Activated T-helper 17 cell treated with anti-CD3 and anti-CD28 coated beads, Interleukin-2, amount 50 U/mL, for 72 hours (primary cell): ENCODE measurements at regions not wholly inside any gene's neighbourhood (a gene's known extent, or its start where the extent isn't known, plus 50 kb on each side); places are given as distances from the start of the nearest gene placed in this dataset.

Experiments
- ATAC-seq: fragments of 150-1000 bp; cut with Tn5 transposase; replicated peaks from 2 replicates; pipeline ENCODE4 v1.10.0; 2021; ENCODE audit warnings: mild to moderate bottlenecking, moderate library complexity
- H3K27ac Mint-ChIP-seq: one replicate; pipeline ENCODE4 v1.8.0; 2022; ENCODE audit warnings: mixed read lengths
- H3K27me3 Mint-ChIP-seq: one replicate; pipeline ENCODE4 v1.8.0; 2022; ENCODE audit warnings: mixed read lengths
- H3K36me3 Mint-ChIP-seq: one replicate; pipeline ENCODE4 v1.8.0; 2022; ENCODE audit warnings: low read depth, mild to moderate bottlenecking, mixed read lengths
- H3K4me1 Mint-ChIP-seq: one replicate; pipeline ENCODE4 v1.8.0; 2022; ENCODE audit warnings: mixed read lengths
- H3K4me3 Mint-ChIP-seq: one replicate; pipeline ENCODE4 v1.8.0; 2022; ENCODE audit warnings: mild to moderate bottlenecking, mixed read lengths
- H3K9me3 Mint-ChIP-seq: one replicate; pipeline ENCODE4 v1.8.0; 2022; ENCODE audit warnings: mixed read lengths

GRCh38 chr2:183214680-183215079, 90.4 kb downstream of the NUP35 start:
- H3K4me3 Mint-ChIP-seq, result no peak overlapping the region
- H3K27me3 Mint-ChIP-seq, result no peaks in the 10 kb centered on the region
- ATAC-seq, result peak; percentile 66
- H3K9me3 Mint-ChIP-seq, result no peaks in the 10 kb centered on the region
- H3K27ac Mint-ChIP-seq, result no peak overlapping the region
- H3K4me1 Mint-ChIP-seq, result no peaks in the 10 kb centered on the region
- no peaks in the 10 kb centered on the region for H3K36me3 Mint-ChIP-seq

DNA sequence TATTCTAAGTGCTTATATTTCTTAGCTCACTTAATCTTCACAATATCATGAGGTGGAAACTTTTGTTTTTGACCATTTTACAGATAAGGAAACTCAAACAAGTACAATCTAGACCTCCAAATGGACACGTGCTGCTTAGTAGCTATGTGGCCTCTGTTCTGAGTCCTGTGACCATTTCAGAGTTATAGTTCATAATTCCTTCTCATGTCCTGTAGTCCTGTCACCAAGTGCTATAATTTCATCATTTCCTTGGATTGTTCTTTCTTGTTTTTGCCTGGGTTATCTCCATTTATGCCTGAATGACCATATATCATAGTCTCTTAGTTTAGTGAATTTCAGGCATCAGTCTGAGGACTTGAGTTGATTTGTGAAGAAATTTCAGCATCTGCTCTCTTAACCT, 91.7 kb downstream of the NUP35 start:
- Mint-ChIP-seq H3K4me3 (no peak overlapping the region), H3K27ac (no peak overlapping the region), H3K27me3 (no peaks in the 10 kb centered on the region), H3K36me3 (no peaks in the 10 kb centered on the region), H3K9me3 (no peaks in the 10 kb centered on the region), H3K4me1 (no peaks in the 10 kb centered on the region)
- no peak for ATAC-seq

DNA sequence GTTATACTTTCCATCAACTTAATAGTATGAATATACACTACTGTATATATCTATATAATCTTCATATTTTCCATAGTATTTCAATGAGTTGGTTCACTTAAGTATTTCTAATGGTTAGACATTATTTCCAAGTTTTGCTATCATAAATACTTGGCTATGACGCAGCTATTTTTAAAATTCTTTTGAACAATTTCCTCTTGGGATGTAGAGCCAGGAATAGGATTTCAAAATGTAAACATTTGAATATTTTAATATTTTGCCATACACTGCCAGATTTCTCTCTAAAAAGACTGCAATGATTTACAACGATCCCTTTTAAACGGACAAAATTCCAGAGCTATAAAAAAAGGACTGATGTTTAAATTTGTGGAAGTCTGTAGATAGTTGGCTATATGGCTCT, 95.6 kb downstream of the NUP35 start:
- H3K4me3 Mint-ChIP-seq, result no peak overlapping the region

GRCh38 chr2:183222751-183223150, 98.5 kb downstream of the NUP35 start:
- no peak for ATAC-seq
- no peaks in the 10 kb centered on the region for H3K27me3 Mint-ChIP-seq
- no peak overlapping the region for H3K27ac Mint-ChIP-seq
- peaks cover 8% of the 10 kb centered on the region for H3K9me3 Mint-ChIP-seq
- no peaks in the 10 kb centered on the region for H3K36me3 Mint-ChIP-seq
- H3K4me3 Mint-ChIP-seq, result no peak overlapping the region
- no peaks in the 10 kb centered on the region for H3K4me1 Mint-ChIP-seq

More for the DNA sequence above, 95.6 kb downstream of the NUP35 start:
- no peak overlapping the region for H3K27ac Mint-ChIP-seq
- no peaks in the 10 kb centered on the region for H3K36me3 Mint-ChIP-seq
- H3K27me3 Mint-ChIP-seq, result no peaks in the 10 kb centered on the region
- peaks cover 3% of the 10 kb centered on the region for H3K9me3 Mint-ChIP-seq
- ATAC-seq, result no peak
- no peaks in the 10 kb centered on the region for H3K4me1 Mint-ChIP-seq

DNA sequence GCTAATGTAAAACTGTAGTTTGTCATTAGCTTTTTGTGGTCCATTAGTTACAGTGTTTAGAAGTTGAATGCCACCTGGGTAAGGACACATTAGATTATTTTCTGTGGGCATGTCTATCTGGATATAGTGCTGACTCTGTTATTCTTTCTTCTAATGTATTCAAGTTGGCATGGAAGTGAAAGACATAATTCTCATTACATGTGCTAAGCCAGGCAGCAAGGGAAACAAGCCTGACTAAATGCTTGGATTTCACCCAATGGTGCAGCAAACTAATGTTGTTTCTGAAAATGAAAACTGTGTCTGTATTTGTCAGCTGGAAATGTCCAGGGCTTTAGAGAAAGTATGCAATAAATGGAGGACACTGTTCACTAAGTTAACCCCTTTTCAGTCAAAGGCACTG, 100.7 kb downstream of the NUP35 start:
- no peak overlapping the region for H3K4me3 Mint-ChIP-seq

DNA sequence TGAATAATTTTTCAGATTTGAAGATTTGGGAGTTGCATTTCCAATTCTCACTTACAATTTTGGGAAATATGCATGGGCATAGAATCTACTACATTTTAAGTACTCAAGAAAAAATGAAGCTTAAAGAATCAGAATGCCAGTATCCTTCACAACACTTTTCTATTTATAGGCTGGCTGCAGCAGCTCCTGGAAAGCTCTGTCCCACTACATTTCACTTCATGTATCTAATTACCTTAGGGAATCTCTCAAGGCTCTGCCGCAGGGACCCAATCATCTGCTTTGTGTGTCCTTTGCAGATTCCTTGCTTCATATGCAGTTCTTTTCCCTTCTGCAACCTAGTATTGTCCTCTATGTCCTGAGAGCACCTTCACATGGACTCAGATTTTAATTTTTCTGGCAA, 102.9 kb downstream of the NUP35 start:
- no peaks in the 10 kb centered on the region for H3K27me3 Mint-ChIP-seq
- H3K4me1 Mint-ChIP-seq, result no peaks in the 10 kb centered on the region
- no peaks in the 10 kb centered on the region for H3K36me3 Mint-ChIP-seq
- peaks cover 8% of the 10 kb centered on the region for H3K9me3 Mint-ChIP-seq
- H3K4me3 Mint-ChIP-seq, result no peak overlapping the region
- H3K27ac Mint-ChIP-seq, result no peak overlapping the region
- ATAC-seq, result no peak

More for the DNA sequence above, 100.7 kb downstream of the NUP35 start:
- Mint-ChIP-seq H3K9me3 (peaks cover 8% of the 10 kb centered on the region), H3K27me3 (no peaks in the 10 kb centered on the region), H3K4me1 (no peaks in the 10 kb centered on the region), H3K27ac (no peak overlapping the region), H3K36me3 (no peaks in the 10 kb centered on the region)
- ATAC-seq, result no peak

DNA sequence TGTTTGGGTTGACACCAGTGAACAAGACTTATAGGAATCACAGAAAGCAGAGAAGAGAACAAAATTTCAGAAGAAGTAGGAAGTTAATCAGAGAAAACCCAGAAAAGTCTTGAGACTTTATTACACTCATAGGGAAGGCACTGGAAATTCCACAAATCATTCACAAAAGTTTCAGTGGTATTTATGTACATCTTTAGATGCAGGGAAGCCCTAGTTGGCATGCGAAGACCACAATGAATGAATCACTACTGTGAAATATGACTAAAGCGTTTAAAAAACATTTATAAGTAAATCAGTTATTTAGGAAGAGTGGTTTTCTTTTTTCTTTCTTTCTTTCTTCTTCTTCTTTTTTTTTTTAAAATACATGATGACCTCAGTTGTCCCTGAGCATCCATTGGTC, 105.1 kb downstream of the NUP35 start:
- Mint-ChIP-seq H3K4me1 (no peaks in the 10 kb centered on the region), H3K27ac (no peak overlapping the region), H3K27me3 (no peaks in the 10 kb centered on the region), H3K9me3 (peaks cover 5% of the 10 kb centered on the region), H3K4me3 (no peak overlapping the region), H3K36me3 (no peaks in the 10 kb centered on the region)
- ATAC-seq, result peak; percentile 92

- Mint-ChIP-seq H3K36me3 (no peaks in the 10 kb centered on the region), H3K9me3 (no peaks in the 10 kb centered on the region), H3K27me3 (no peaks in the 10 kb centered on the region), H3K4me1 (no peaks in the 10 kb centered on the region), H3K4me3 (no peak overlapping the region), H3K27ac (no peak overlapping the region)
- ATAC-seq, result no peak
These were observed 108.1 kb downstream of the NUP35 start for GRCh38 chr2:183232161-183232865.

GRCh38 chr2:183242937-183243336, 118.7 kb downstream of the NUP35 start:
- Mint-ChIP-seq H3K36me3 (no peaks in the 10 kb centered on the region), H3K27me3 (no peaks in the 10 kb centered on the region), H3K9me3 (no peaks in the 10 kb centered on the region), H3K27ac (no peak overlapping the region), H3K4me3 (no peak overlapping the region), H3K4me1 (no peaks in the 10 kb centered on the region)
- no peak for ATAC-seq

DNA sequence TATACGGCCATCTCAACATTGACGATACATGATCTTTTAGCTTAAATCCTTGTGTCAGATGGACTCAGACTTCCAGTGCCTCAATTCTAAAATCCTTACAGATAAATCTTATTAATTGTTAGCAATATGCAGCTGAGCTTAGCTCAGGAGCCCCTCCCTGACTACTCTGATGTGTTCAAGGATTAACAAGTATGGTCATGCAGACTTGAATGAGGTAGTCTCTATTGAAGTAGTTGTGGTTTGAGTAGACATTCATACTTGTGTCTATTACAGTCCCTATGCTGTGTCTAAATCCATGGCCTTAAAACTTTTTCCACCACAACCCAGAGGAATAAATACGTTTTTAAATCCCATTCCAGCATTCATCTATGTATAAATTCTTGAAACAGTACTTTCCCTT, 119.5 kb downstream of the NUP35 start:
- Mint-ChIP-seq H3K4me3 (no peak overlapping the region), H3K4me1 (no peaks in the 10 kb centered on the region), H3K9me3 (no peaks in the 10 kb centered on the region), H3K36me3 (no peaks in the 10 kb centered on the region), H3K27me3 (no peaks in the 10 kb centered on the region), H3K27ac (no peak overlapping the region)
- no peak for ATAC-seq

DNA sequence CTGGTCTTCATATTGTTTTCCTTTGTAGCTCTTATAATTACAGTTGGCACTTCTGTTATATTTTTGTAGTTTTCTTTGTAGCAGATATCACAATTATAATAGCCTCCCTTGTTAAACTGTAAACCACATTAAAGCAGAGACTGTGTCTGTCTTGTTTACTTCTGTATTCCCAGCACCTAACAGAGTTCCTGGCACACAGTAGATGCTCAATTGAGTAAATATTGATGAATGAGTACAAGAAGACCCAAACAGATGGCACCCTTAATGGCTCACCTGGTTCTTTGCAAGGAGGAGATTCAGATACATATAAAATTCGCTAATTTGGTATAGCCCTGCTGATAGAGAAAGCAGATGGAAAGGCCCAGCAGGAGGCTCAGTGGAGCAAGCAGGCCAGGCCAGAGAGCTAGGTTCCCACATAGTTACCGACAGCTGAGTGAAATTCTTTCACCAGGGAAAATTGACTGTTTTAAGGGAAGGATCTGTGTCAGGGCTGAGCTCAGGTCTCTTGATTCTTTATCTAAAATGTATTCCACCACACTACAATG, 120.1 kb downstream of the NUP35 start:
- ATAC-seq, result no peak
- no peaks in the 10 kb centered on the region for H3K9me3 Mint-ChIP-seq

GRCh38 chr2:183248866-183249567, 124.8 kb downstream of the NUP35 start:
- no peaks in the 10 kb centered on the region for H3K9me3 Mint-ChIP-seq
- H3K27me3 Mint-ChIP-seq, result no peaks in the 10 kb centered on the region
- no peaks in the 10 kb centered on the region for H3K36me3 Mint-ChIP-seq
- no peaks in the 10 kb centered on the region for H3K4me1 Mint-ChIP-seq
- H3K4me3 Mint-ChIP-seq, result no peak overlapping the region
- ATAC-seq, result no peak
- H3K27ac Mint-ChIP-seq, result no peak overlapping the region

More for the DNA sequence above, 120.1 kb downstream of the NUP35 start:
- no peak overlapping the region for H3K4me3 Mint-ChIP-seq
- no peaks in the 10 kb centered on the region for H3K27me3 Mint-ChIP-seq
- H3K36me3 Mint-ChIP-seq, result no peaks in the 10 kb centered on the region
- H3K27ac Mint-ChIP-seq, result no peak overlapping the region
- H3K4me1 Mint-ChIP-seq, result no peaks in the 10 kb centered on the region

DNA sequence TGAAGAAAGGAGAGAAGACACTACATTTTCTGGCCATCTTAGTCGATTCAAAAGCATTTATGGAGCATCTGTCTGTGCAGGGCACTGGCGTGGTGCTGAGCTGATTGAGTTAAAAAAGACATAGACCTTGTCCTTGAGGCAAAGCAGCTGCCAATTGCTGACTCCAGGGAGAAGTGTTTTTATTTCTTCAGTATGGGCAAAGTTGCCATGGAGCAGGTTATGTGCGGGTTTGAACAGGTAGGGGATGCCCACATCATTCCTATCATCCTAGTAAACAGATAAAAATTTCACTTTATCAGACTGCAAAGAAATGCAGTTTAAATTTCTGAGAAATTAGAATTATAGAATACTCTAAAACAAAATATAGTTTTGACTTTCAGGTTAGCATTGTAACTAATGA, 125.8 kb downstream of the NUP35 start:
- Mint-ChIP-seq H3K27me3 (no peaks in the 10 kb centered on the region), H3K9me3 (no peaks in the 10 kb centered on the region), H3K4me1 (no peaks in the 10 kb centered on the region), H3K4me3 (no peak overlapping the region), H3K36me3 (no peaks in the 10 kb centered on the region), H3K27ac (no peak overlapping the region)
- no peak for ATAC-seq

DNA sequence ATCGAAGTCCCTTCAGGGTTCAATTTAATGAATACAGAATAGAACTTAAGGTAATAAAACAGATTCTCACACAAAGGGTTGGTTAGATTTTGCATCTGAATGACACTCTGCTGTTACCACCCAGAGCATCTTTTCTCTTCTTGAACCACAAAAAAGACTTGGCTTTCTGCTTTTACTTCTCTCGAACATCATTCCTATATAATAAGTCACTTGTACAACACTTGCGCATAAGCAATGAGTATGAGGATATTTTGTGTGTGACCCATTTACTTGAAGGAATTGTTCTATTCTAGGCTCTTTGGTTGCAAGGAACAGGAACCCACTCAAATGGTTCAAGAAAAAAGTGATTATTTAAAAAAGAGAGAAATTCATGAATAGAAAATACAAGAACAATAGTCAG, 126.2 kb downstream of the NUP35 start:
- H3K27ac Mint-ChIP-seq, result no peak overlapping the region
- H3K4me3 Mint-ChIP-seq, result no peak overlapping the region

GRCh38 chr2:183253441-183254130, 129.3 kb downstream of the NUP35 start:
- no peak overlapping the region for H3K27ac Mint-ChIP-seq
- no peaks in the 10 kb centered on the region for H3K36me3 Mint-ChIP-seq
- no peak overlapping the region for H3K4me3 Mint-ChIP-seq
- ATAC-seq, result no peak
- H3K9me3 Mint-ChIP-seq, result no peaks in the 10 kb centered on the region
- no peaks in the 10 kb centered on the region for H3K4me1 Mint-ChIP-seq
- H3K27me3 Mint-ChIP-seq, result no peaks in the 10 kb centered on the region

More for the DNA sequence above, 126.2 kb downstream of the NUP35 start:
- no peak for ATAC-seq
- no peaks in the 10 kb centered on the region for H3K27me3 Mint-ChIP-seq
- H3K9me3 Mint-ChIP-seq, result no peaks in the 10 kb centered on the region
- H3K36me3 Mint-ChIP-seq, result no peaks in the 10 kb centered on the region
- H3K4me1 Mint-ChIP-seq, result no peaks in the 10 kb centered on the region
